ENCODE measurements at regions not wholly inside any gene's neighbourhood (a gene's known extent, or its start where the extent isn't known, plus 50 kb on each side); places are given as distances from the start of the nearest gene placed in this dataset.

- no peak for TF ChIP-seq POLR2AphosphoS5 (IDR thresholded peaks at IDR 0.05)
- no peak for TF ChIP-seq CTCF (IDR thresholded peaks at IDR 0.05)
- no peak for TF ChIP-seq POLR2A (IDR thresholded peaks at IDR 0.05)
These were observed 83.5 kb upstream of the C14orf180 start for GRCh38 chr14:104496095-104496494.

Measured in breast epithelium (tissue), 3 donors.